A549 (cell line): ENCODE measurements at regions not wholly inside any gene's neighbourhood (a gene's known extent, or its start where the extent isn't known, plus 50 kb on each side); places are given as distances from the start of the nearest gene placed in this dataset.

ENCODE experiments used
- ATAC-seq, 2 experiments: fragments of 200-7000 bp in 1 of 2; fragments of >200 bp in 1 of 2; cut with Nextera tagmentation in 1 of 2; cut with Tn5 transposase in 1 of 2; 3 replicates each; pipeline versions ENCODE4 v1.8.0 to v1.9.1; 2018 to 2020; ENCODE audit warnings: mild to moderate bottlenecking in 1 of 2, moderate library complexity in 1 of 2
- CTCF ChIA-PET: fragments of 300-600 bp; sonication (Branson Sonifier 250); formaldehyde crosslinking; extraction: SDS; loops from one replicate; lab custom pipeline; 2021; ENCODE audit warnings: antibody characterized with exemption, inconsistent platforms; lab: Yijun Ruan, JAX
- POLR2A ChIA-PET: fragments of 350-600 bp; formaldehyde crosslinking; extraction: SDS; loops from one replicate; lab custom pipeline; 2021; ENCODE audit warnings: antibody characterized with exemption, inconsistent platforms; lab: Yijun Ruan, JAX
- DNase-seq, 2 experiments: peaks; one replicate each; pipeline versions ENCODE4 v3.0.0 to v3.0.0-alpha.2; 2011 to 2016; ENCODE audit warnings: low read depth in 1 of 2, low spot score in 1 of 2
- FAIRE-seq: peaks from 2 replicates; lab custom pipeline; 2011; peaks lifted over from hg19 to GRCh38; lab: Jason Lieb, UNC
- H3K27ac ChIP-seq, 2 experiments: fragments of >200 bp; sonication (Bioruptor Twin); formaldehyde crosslinking; 3 replicates each; pipeline ENCODE4 v1.5.1; 2016 to 2017
- H3K4me1 ChIP-seq: fragments of >200 bp; sonication (Bioruptor Twin); formaldehyde crosslinking; 3 replicates; pipeline ENCODE4 v1.6.1; 2016
- H3K4me2 ChIP-seq: fragments of >200 bp; sonication (Bioruptor Twin); formaldehyde crosslinking; 3 replicates; pipeline ENCODE4 v1.6.1; 2016
- H3K4me3 ChIP-seq: fragments of >200 bp; sonication (Bioruptor Twin); formaldehyde crosslinking; 3 replicates; pipeline ENCODE4 v1.5.1; 2016
- H3K9me3 ChIP-seq: fragments of >200 bp; sonication (Bioruptor Twin); formaldehyde crosslinking; 3 replicates; pipeline ENCODE4 v1.6.1; 2016
- BCL3 ChIP-seq: fragments of >200 bp; sonication (Bioruptor Twin); formaldehyde crosslinking; IDR thresholded peaks from 3 replicates; pipeline ENCODE4 v1.6.1; 2016
- CBX8 ChIP-seq: fragments of 200-600 bp; sonication (generic); IDR thresholded peaks from 2 replicates; pipeline ENCODE4 v1.6.1; 2016
- EHF ChIP-seq: fragments of 250-450 bp; sonication (Bioruptor Pico); IDR thresholded peaks from 2 replicates; pipeline ENCODE4 v1.5.0; 2020; ENCODE audit warnings: mild to moderate bottlenecking
- ESRRA ChIP-seq: fragments of 150-350 bp; IDR thresholded peaks from 2 replicates; pipeline ENCODE4 v1.6.1; 2014; ENCODE audit warnings: mild to moderate bottlenecking, low read length, borderline replicate concordance
- FOSL2 ChIP-seq, 2 experiments: fragments of 450-650 bp in 1 of 2; fragments of >200 bp in 1 of 2; sonication (Bioruptor Twin) in 1 of 2; formaldehyde crosslinking; IDR thresholded peaks; 2 replicates each; pipeline versions ENCODE4 v1.5.0 to v1.6.1; 2016 to 2020; ENCODE audit warnings: mild to moderate bottlenecking in 1 of 2, moderate library complexity in 1 of 2
- HDAC2 ChIP-seq: fragments of 200-600 bp; sonication (generic); IDR thresholded peaks from 2 replicates; pipeline ENCODE4 v1.6.1; 2016
- HOXB13 ChIP-seq: fragments of 250-450 bp; sonication (Bioruptor Pico); IDR thresholded peaks from 2 replicates; pipeline ENCODE4 v1.5.0; 2020; ENCODE audit warnings: low read depth, mild to moderate bottlenecking, moderate library complexity
- MAZ ChIP-seq: fragments of 150-350 bp; IDR thresholded peaks from 2 replicates; pipeline ENCODE4 v1.6.1; 2014; ENCODE audit warnings: antibody characterized with exemption, low read depth, low read length, borderline replicate concordance
- NR3C1 ChIP-seq: fragments of >200 bp; sonication (Bioruptor Twin); formaldehyde crosslinking; IDR thresholded peaks from 3 replicates; pipeline ENCODE4 v1.6.1; 2017
- PHF8 ChIP-seq: fragments of 200-600 bp; sonication (generic); IDR thresholded peaks from 2 replicates; pipeline ENCODE4 v1.6.1; 2016; ENCODE audit warnings: low read depth, mild to moderate bottlenecking, antibody characterized with exemption, moderate library complexity, borderline replicate concordance
- POLR2A ChIP-seq: IDR thresholded peaks from 2 replicates; pipeline ENCODE4 v1.6.1; 2012; ENCODE audit warnings: mild to moderate bottlenecking, low read length
- RAD21 ChIP-seq, 2 experiments: fragments of >200 bp in 1 of 2; sonication (Bioruptor Twin) in 1 of 2; formaldehyde crosslinking in 1 of 2; IDR thresholded peaks in 1 of 2; conservative IDR thresholded peaks in 1 of 2; 2 replicates in 1 of 2; 3 replicates in 1 of 2; pipeline ENCODE4 v1.6.1; 2012 to 2018; ENCODE audit warnings: inconsistent platforms in 1 of 2
- RARB ChIP-seq: fragments of 250-450 bp; sonication (Bioruptor Pico); IDR thresholded peaks from 2 replicates; pipeline ENCODE4 v1.8.0; 2021; ENCODE audit warnings: mild to moderate bottlenecking, moderate library complexity
- TFCP2L1 ChIP-seq: fragments of 250-450 bp; sonication (Bioruptor Pico); IDR thresholded peaks from 2 replicates; pipeline ENCODE4 v1.5.0; 2021; ENCODE audit warnings: mild to moderate bottlenecking
- WGBS: methylation state at CpG from one replicate; pipeline ENCODE4 v1.1.6; 2017; ENCODE audit errors: missing lambda C conversion rate; 5-methylcytosine and 5-hydroxymethylcytosine counted together
- TF ChIP-seq, protein P1 (sequence below): IDR thresholded peaks from 2 replicates; pipeline ENCODE4 v1.6.1; 2012
- TF ChIP-seq, protein P2 (sequence below): IDR thresholded peaks from 2 replicates; pipeline ENCODE4 v1.6.1; 2012; ENCODE audit warnings: low read depth, borderline replicate concordance
- TF ChIP-seq, protein P3 (sequence below): fragments of 200-600 bp; sonication (generic); IDR thresholded peaks from 2 replicates; pipeline ENCODE4 v1.6.1; 2016; ENCODE audit warnings: antibody characterized with exemption, mild to moderate bottlenecking, moderate library complexity
- TF ChIP-seq, protein P4 (sequence below): IDR thresholded peaks from 2 replicates; pipeline ENCODE4 v1.6.1; 2012
- TF ChIP-seq, protein P5 (sequence below): fragments of >200 bp; sonication (Bioruptor Twin); formaldehyde crosslinking; IDR thresholded peaks from 3 replicates; pipeline ENCODE4 v1.5.1; 2016

DNA sequence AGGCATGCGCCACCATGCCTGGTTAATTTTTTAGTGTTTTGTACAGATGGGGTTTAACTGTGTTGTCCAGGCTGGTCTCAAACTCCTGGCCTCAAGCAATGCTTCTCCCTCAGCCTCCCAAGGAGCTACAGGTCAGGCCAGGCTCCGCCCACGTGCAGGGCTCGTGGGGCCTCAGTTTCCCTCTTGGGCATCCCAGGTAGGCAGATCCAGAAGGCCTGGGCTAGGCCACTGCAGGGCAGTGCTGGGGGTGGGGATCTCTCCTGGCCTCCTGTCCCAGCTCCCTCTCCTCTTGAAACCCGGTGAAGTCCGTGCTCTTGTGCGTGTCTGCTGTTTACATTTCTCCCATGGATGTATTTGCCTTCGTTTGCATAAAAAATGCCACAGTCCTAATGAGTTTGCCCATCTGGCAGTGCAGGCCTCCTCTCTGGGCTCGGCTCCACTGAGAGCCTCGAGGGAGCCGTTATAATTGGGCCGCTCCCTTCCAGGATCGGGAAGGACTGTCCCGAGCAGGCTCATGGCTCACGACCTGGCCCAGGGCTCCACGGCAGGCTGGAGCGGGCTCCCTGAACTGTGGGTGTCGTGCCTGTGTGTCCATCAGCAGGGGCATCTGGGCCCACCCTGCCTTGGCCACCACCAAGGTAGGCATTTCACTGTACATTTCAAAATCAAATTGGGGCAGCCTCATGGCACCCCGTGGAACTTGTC is 52.6 kb upstream of the RUFY1 start:
- WGBS: 56% methylated on average over 19 of the region's 19 CpGs
- Histone ChIP-seq H3K27ac (no peak overlapping the region), H3K9me3 (no peaks in the 10 kb centered on the region), H3K4me1 (no peaks in the 10 kb centered on the region), H3K4me2 (no peak overlapping the region), H3K4me3 (no peak overlapping the region)
- TF ChIP-seq, protein P1, sequence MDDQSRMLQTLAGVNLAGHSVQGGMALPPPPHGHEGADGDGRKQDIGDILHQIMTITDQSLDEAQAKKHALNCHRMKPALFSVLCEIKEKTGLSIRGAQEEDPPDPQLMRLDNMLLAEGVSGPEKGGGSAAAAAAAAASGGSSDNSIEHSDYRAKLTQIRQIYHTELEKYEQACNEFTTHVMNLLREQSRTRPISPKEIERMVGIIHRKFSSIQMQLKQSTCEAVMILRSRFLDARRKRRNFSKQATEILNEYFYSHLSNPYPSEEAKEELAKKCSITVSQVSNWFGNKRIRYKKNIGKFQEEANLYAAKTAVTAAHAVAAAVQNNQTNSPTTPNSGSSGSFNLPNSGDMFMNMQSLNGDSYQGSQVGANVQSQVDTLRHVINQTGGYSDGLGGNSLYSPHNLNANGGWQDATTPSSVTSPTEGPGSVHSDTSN: no peak
- TF ChIP-seq HOXB13 (CRISPR knock-in tag): no peak
- TF ChIP-seq HDAC2: no peak
- no peak for TF ChIP-seq MAZ
- TF ChIP-seq RARB (CRISPR knock-in tag): no peak
- TF ChIP-seq, protein P2, sequence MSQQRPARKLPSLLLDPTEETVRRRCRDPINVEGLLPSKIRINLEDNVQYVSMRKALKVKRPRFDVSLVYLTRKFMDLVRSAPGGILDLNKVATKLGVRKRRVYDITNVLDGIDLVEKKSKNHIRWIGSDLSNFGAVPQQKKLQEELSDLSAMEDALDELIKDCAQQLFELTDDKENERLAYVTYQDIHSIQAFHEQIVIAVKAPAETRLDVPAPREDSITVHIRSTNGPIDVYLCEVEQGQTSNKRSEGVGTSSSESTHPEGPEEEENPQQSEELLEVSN: no peak
- TF ChIP-seq ESRRA: no peak
- TF ChIP-seq EHF: no peak
- TF ChIP-seq, protein P3, sequence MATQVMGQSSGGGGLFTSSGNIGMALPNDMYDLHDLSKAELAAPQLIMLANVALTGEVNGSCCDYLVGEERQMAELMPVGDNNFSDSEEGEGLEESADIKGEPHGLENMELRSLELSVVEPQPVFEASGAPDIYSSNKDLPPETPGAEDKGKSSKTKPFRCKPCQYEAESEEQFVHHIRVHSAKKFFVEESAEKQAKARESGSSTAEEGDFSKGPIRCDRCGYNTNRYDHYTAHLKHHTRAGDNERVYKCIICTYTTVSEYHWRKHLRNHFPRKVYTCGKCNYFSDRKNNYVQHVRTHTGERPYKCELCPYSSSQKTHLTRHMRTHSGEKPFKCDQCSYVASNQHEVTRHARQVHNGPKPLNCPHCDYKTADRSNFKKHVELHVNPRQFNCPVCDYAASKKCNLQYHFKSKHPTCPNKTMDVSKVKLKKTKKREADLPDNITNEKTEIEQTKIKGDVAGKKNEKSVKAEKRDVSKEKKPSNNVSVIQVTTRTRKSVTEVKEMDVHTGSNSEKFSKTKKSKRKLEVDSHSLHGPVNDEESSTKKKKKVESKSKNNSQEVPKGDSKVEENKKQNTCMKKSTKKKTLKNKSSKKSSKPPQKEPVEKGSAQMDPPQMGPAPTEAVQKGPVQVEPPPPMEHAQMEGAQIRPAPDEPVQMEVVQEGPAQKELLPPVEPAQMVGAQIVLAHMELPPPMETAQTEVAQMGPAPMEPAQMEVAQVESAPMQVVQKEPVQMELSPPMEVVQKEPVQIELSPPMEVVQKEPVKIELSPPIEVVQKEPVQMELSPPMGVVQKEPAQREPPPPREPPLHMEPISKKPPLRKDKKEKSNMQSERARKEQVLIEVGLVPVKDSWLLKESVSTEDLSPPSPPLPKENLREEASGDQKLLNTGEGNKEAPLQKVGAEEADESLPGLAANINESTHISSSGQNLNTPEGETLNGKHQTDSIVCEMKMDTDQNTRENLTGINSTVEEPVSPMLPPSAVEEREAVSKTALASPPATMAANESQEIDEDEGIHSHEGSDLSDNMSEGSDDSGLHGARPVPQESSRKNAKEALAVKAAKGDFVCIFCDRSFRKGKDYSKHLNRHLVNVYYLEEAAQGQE: no peak
- no peak for TF ChIP-seq POLR2A
- TF ChIP-seq BCL3: no peak
- TF ChIP-seq TFCP2L1 (CRISPR knock-in tag): no peak
- no peak for TF ChIP-seq CBX8
- TF ChIP-seq FOSL2 (IDR thresholded peaks at IDR 0.05): no peak
- TF ChIP-seq FOSL2 (CRISPR knock-in tag; IDR thresholded peaks at IDR 0.05): no peak
- TF ChIP-seq PHF8: no peak
- TF ChIP-seq, protein P4, sequence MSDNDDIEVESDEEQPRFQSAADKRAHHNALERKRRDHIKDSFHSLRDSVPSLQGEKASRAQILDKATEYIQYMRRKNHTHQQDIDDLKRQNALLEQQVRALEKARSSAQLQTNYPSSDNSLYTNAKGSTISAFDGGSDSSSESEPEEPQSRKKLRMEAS: no peak
- ChIA-PET CTCF (no interaction called here), POLR2A (no interaction called here)
- DNase-seq (no peak), ATAC-seq (no peak), FAIRE-seq (no peak)

- WGBS: 25% methylated on average over 11 of the region's 11 CpGs
These were observed 54.4 kb upstream of the RUFY1 start for GRCh38 chr5:179495906-179496455.

More at GRCh38 chr5:179495906-179496455, 54.4 kb upstream of the RUFY1 start:
- no peaks in the 10 kb centered on the region for H3K4me1 ChIP-seq
- TF ChIP-seq, protein P5, sequence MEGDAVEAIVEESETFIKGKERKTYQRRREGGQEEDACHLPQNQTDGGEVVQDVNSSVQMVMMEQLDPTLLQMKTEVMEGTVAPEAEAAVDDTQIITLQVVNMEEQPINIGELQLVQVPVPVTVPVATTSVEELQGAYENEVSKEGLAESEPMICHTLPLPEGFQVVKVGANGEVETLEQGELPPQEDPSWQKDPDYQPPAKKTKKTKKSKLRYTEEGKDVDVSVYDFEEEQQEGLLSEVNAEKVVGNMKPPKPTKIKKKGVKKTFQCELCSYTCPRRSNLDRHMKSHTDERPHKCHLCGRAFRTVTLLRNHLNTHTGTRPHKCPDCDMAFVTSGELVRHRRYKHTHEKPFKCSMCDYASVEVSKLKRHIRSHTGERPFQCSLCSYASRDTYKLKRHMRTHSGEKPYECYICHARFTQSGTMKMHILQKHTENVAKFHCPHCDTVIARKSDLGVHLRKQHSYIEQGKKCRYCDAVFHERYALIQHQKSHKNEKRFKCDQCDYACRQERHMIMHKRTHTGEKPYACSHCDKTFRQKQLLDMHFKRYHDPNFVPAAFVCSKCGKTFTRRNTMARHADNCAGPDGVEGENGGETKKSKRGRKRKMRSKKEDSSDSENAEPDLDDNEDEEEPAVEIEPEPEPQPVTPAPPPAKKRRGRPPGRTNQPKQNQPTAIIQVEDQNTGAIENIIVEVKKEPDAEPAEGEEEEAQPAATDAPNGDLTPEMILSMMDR: peak; percentile 13; the same call in 2 of the 3 replicates
- TF ChIP-seq RAD21 (conservative IDR thresholded peaks at IDR 0.05 in 1 of 2, IDR thresholded peaks at IDR 0.05 in 1 of 2) (peak; percentile 37 to 56; a peak in 3 of 5 replicates), NR3C1 (no peak)
- H3K9me3 ChIP-seq: peaks cover 11% of the 10 kb centered on the region; the same call in 2 of the 3 replicates
- CTCF ChIA-PET: interaction anchor here (0.8 to 1.2 kb wide), 4 partner anchors 9 to 1216 kb away, joined by 3 to 5 read pairs (median 4); no protein-coding TSS in a partner anchor
- no peak overlapping the region for H3K27ac ChIP-seq
- no peak overlapping the region for H3K4me3 ChIP-seq
- DNase-seq: peak in 1 of 2 experiments; percentile 21
- ATAC-seq: peak; percentile 73 to 77; a peak in 4 of 6 replicates
- no peak overlapping the region for H3K4me2 ChIP-seq
- no peak for FAIRE-seq
- POLR2A ChIA-PET: no interaction called here
